WTC11 (cell line): ENCODE measurements at regions not wholly inside any gene's neighbourhood (a gene's known extent, or its start where the extent isn't known, plus 50 kb on each side); places are given as distances from the start of the nearest gene placed in this dataset.

Source experiments
- ETV6 ChIP-seq: sonication (generic); formaldehyde crosslinking; IDR thresholded peaks from 2 replicates; pipeline ENCODE4 v1.8.1; 2022; ENCODE audit warnings: mild to moderate bottlenecking, missing genetic modification reagents
- HMGA2 ChIP-seq: fragments of 250-450 bp; sonication (Bioruptor Pico); IDR thresholded peaks from 2 replicates; pipeline ENCODE4 v1.4.0; 2021; ENCODE audit warnings: mild to moderate bottlenecking, moderate library complexity
- MAX ChIP-seq: sonication (generic); formaldehyde crosslinking; IDR thresholded peaks from 2 replicates; pipeline ENCODE4 v1.8.0; 2022; ENCODE audit warnings: mild to moderate bottlenecking, missing genetic modification reagents
- TF ChIP-seq, protein P1 (sequence below): fragments of 200-600 bp; IDR thresholded peaks from 2 replicates; pipeline ENCODE4 v1.8.0; 2022; ENCODE audit warnings: antibody characterized with exemption

DNA sequence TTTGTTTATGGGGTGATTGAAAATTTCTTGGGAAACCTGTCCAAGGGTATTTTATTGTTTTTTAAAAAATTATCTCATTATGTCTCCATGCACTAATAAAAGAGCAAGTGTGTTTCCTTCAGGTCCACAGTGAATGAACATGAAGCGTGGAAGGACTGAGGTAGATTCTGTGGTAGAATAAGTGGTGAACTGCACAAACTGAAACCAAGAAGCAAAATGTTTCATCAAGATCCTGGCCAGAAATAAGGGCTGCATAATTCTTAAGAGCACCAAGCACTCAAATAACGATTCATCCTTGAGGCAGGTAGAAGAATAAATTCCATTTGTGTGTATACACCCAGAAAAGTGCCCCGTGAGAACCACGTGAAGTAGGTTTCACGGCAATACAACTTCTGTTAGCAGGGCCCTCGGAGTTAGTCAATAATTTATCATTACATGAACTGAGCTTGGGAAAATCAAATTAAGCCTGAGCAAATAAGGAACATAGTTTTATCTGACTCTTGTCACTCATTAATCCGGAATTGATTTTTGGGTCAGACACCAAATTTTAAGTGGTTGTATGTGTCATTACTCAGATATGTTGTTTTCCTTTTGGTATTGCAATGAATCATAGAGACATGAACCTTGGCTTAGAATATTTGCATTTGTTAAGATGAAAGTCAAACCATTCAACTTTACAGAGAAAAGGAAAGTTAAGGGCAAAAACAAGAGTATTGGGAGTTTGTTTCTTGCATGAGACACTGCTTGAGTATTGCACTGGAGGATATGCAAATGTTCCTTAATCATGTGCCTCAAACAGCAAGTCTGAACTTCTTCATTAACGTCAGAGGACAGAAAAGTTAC is 472.6 kb upstream of the NETO1 start:
- no peak for TF ChIP-seq HMGA2 (CRISPR knock-in tag)
- TF ChIP-seq MAX (CRISPR knock-in tag), result no peak
- TF ChIP-seq, protein P1, sequence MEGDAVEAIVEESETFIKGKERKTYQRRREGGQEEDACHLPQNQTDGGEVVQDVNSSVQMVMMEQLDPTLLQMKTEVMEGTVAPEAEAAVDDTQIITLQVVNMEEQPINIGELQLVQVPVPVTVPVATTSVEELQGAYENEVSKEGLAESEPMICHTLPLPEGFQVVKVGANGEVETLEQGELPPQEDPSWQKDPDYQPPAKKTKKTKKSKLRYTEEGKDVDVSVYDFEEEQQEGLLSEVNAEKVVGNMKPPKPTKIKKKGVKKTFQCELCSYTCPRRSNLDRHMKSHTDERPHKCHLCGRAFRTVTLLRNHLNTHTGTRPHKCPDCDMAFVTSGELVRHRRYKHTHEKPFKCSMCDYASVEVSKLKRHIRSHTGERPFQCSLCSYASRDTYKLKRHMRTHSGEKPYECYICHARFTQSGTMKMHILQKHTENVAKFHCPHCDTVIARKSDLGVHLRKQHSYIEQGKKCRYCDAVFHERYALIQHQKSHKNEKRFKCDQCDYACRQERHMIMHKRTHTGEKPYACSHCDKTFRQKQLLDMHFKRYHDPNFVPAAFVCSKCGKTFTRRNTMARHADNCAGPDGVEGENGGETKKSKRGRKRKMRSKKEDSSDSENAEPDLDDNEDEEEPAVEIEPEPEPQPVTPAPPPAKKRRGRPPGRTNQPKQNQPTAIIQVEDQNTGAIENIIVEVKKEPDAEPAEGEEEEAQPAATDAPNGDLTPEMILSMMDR, result no peak
- no peak for TF ChIP-seq ETV6 (CRISPR knock-in tag)
